Fibroblast of lung (primary cell): ENCODE measurements at regions not wholly inside any gene's neighbourhood (a gene's known extent, or its start where the extent isn't known, plus 50 kb on each side); places are given as distances from the start of the nearest gene placed in this dataset.

ENCODE experiments used
- DNase-seq, 2 donors: peaks; one replicate each; pipeline versions ENCODE4 v3.0.0 to v3.0.0-alpha.2; 2010; ENCODE audit warnings: low read depth in 2 of 2
- H2AFZ ChIP-seq: 2 replicates; pipeline ENCODE4 v1.5.1; 2012; ENCODE audit warnings: low read length, control low read depth, inconsistent platforms
- H3K27ac ChIP-seq: 2 replicates; pipeline ENCODE4 v1.5.1; 2011; ENCODE audit warnings: low read length, control low read depth; ENCODE audit not compliant: insufficient read depth
- H3K27me3 ChIP-seq: 2 replicates; pipeline ENCODE4 v1.5.1; 2011; ENCODE audit warnings: mild to moderate bottlenecking, low read length; ENCODE audit not compliant: control insufficient read depth, insufficient read depth
- H3K36me3 ChIP-seq: 2 replicates; pipeline ENCODE4 v1.5.1; 2011; ENCODE audit warnings: low read length; ENCODE audit not compliant: control insufficient read depth, insufficient read depth
- H3K4me1 ChIP-seq: 2 replicates; pipeline ENCODE4 v1.5.1; 2011; ENCODE audit warnings: low read length; ENCODE audit not compliant: control insufficient read depth, insufficient read depth; ENCODE audit errors: extremely low read depth
- H3K4me2 ChIP-seq: 2 replicates; pipeline ENCODE4 v1.5.1; 2011; ENCODE audit warnings: low read length, control low read depth; ENCODE audit not compliant: insufficient read depth; ENCODE audit errors: extremely low read depth
- H3K4me3 ChIP-seq, 4 experiments: fragments of 200-600 bp in 1 of 4; sonication (generic) in 1 of 4; replicated peaks in 1 of 4; 2 replicates each; pipeline ENCODE4 v1.5.1; 2011 to 2016; ENCODE audit warnings: low read length in 4 of 4, low read depth in 3 of 4, mild to moderate bottlenecking in 3 of 4, control low read depth in 2 of 4, inconsistent platforms in 1 of 4, mixed read lengths in 1 of 4; ENCODE audit not compliant: insufficient read depth in 1 of 4; ENCODE audit errors: control extremely low read depth in 1 of 4
- H3K79me2 ChIP-seq: 2 replicates; pipeline ENCODE4 v1.5.1; 2012; ENCODE audit warnings: mild to moderate bottlenecking, low read length, inconsistent platforms; ENCODE audit not compliant: control insufficient read depth, insufficient read depth
- H3K9ac ChIP-seq: 2 replicates; pipeline ENCODE4 v1.5.1; 2011; ENCODE audit warnings: mild to moderate bottlenecking, low read length, control low read depth; ENCODE audit not compliant: insufficient read depth
- H3K9me3 ChIP-seq: 2 replicates; pipeline ENCODE4 v1.5.1; 2012; ENCODE audit warnings: low read depth, low read length; ENCODE audit not compliant: control insufficient read depth, insufficient read depth
- H4K20me1 ChIP-seq: 2 replicates; pipeline ENCODE4 v1.5.1; 2011; ENCODE audit warnings: low read length; ENCODE audit not compliant: control insufficient read depth, insufficient read depth; ENCODE audit errors: extremely low read depth
- CTCF ChIP-seq, 2 donors: IDR thresholded peaks in 1 of 2; conservative IDR thresholded peaks in 1 of 2; 1 replicate in 1 of 2; 2 replicates in 1 of 2; pipeline ENCODE4 v1.5.1; 2011 to 2012; ENCODE audit warnings: low read length in 2 of 2, control low read depth in 1 of 2, inconsistent platforms in 1 of 2, low read depth in 1 of 2, mild to moderate bottlenecking in 1 of 2
- EZH2 ChIP-seq: IDR thresholded peaks from 2 replicates; pipeline ENCODE4 v1.5.1; 2012; ENCODE audit warnings: low read length, control low read depth, mild to moderate bottlenecking; ENCODE audit errors: missing control alignments

GRCh38 chr12:94811611-94812010 lies 161.3 kb upstream of the TMCC3 start:
- no peak for TF ChIP-seq EZH2
- TF ChIP-seq CTCF (conservative IDR thresholded peaks at IDR 0.05 in 1 of 2, IDR thresholded peaks at IDR 0.05 in 1 of 2; ENCODE audit: low read depth in 1 of 2, low read length in 2 of 2), result no peak
- Histone ChIP-seq H3K27ac (no peak overlapping the region), H3K4me1 (no peaks in the 10 kb centered on the region), H3K9ac (no peak overlapping the region), H3K36me3 (no peaks in the 10 kb centered on the region), H3K4me3 (no peak overlapping the region), H3K4me2 (no peak overlapping the region), H3K27me3 (no peaks in the 10 kb centered on the region), H3K9me3 (no peaks in the 10 kb centered on the region), H2AFZ (no peak overlapping the region), H4K20me1 (no peaks in the 10 kb centered on the region), H3K79me2 (no peaks in the 10 kb centered on the region)
- DNase-seq, result no peak

- Histone ChIP-seq H3K9ac (no peak overlapping the region), H3K4me1 (no peaks in the 10 kb centered on the region), H3K79me2 (no peaks in the 10 kb centered on the region), H3K36me3 (no peaks in the 10 kb centered on the region), H2AFZ (no peak overlapping the region), H3K9me3 (no peaks in the 10 kb centered on the region), H3K4me2 (no peak overlapping the region), H3K27me3 (no peaks in the 10 kb centered on the region), H3K4me3 (no peak overlapping the region), H3K27ac (no peak overlapping the region), H4K20me1 (no peaks in the 10 kb centered on the region)
- TF ChIP-seq EZH2, result no peak
- no peak for TF ChIP-seq CTCF (conservative IDR thresholded peaks at IDR 0.05 in 1 of 2, IDR thresholded peaks at IDR 0.05 in 1 of 2; ENCODE audit: low read depth in 1 of 2, low read length in 2 of 2)
- DNase-seq, result no peak
Measured at GRCh38 chr12:94807951-94808350, 157.6 kb upstream of the TMCC3 start.

GRCh38 chr12:94806617-94807016 lies 156.3 kb upstream of the TMCC3 start:
- Histone ChIP-seq H3K27ac (no peak overlapping the region), H3K79me2 (no peaks in the 10 kb centered on the region), H3K4me1 (no peaks in the 10 kb centered on the region), H3K4me3 (no peak overlapping the region), H3K27me3 (no peaks in the 10 kb centered on the region), H4K20me1 (no peaks in the 10 kb centered on the region), H2AFZ (no peak overlapping the region), H3K9ac (no peak overlapping the region), H3K4me2 (no peak overlapping the region), H3K36me3 (no peaks in the 10 kb centered on the region), H3K9me3 (no peaks in the 10 kb centered on the region)
- DNase-seq, result no peak
- no peak for TF ChIP-seq EZH2
- TF ChIP-seq CTCF (conservative IDR thresholded peaks at IDR 0.05 in 1 of 2, IDR thresholded peaks at IDR 0.05 in 1 of 2; ENCODE audit: low read depth in 1 of 2, low read length in 2 of 2), result no peak
